ENCODE measurements at regions not wholly inside any gene's neighbourhood (a gene's known extent, or its start where the extent isn't known, plus 50 kb on each side); places are given as distances from the start of the nearest gene placed in this dataset.
"Not testable (repeated sequence)": the region's sequence is repeated elsewhere in the genome, so short reads cannot be mapped to it uniquely, and the experiment has no call there.

- H3K36me3 ChIP-seq; H3K4me1 ChIP-seq; H3K27ac ChIP-seq; H3K27me3 ChIP-seq; DNase-seq (ENCODE audit: low spot score in 2 of 2); H3K9me3 ChIP-seq; H3K4me3 ChIP-seq: not testable (repeated sequence)
- WGBS: 76% methylated on average over 2 of the region's 3 CpGs
Observed at GRCh38 chr1:149378462-149378861, 96.4 kb upstream of the NBPF19 start.

GRCh38 chr1:149390173-149390926 is 84.5 kb upstream of the NBPF19 start:
- H3K4me1 ChIP-seq, H3K36me3 ChIP-seq, H3K9me3 ChIP-seq, H3K27ac ChIP-seq, H3K27me3 ChIP-seq: not testable (repeated sequence)
- H3K4me3 ChIP-seq: peak overlapping the region; percentile 40
- DNase-seq (ENCODE audit: low spot score in 2 of 2): peak; percentile 85 to 87
- TF ChIP-seq POLR2AphosphoS5 (IDR thresholded peaks at IDR 0.05): peak in 1 of 3 donors; percentile 26
- TF ChIP-seq POLR2A (IDR thresholded peaks at IDR 0.05): peak in 1 of 2 donors; percentile 59
- 0% methylated on average over 3 of the region's 69 CpGs for WGBS

GRCh38 chr1:149390931-149391330 is 83.9 kb upstream of the NBPF19 start:
- not testable (repeated sequence) for H3K27ac ChIP-seq; DNase-seq (ENCODE audit: low spot score in 2 of 2); H3K4me1 ChIP-seq; H3K36me3 ChIP-seq; H3K9me3 ChIP-seq; H3K27me3 ChIP-seq
- WGBS: no CpG with 5 or more reads among the region's 43 CpGs
- peak overlapping the region; percentile 40 for H3K4me3 ChIP-seq

- H3K27ac ChIP-seq; DNase-seq (ENCODE audit: low spot score in 2 of 2); H3K9me3 ChIP-seq; H3K4me1 ChIP-seq; H3K27me3 ChIP-seq; H3K36me3 ChIP-seq; H3K4me3 ChIP-seq: not testable (repeated sequence)
- WGBS: 43% methylated on average over 2 of the region's 2 CpGs
Observed at GRCh38 chr1:149395802-149396201, 79.0 kb upstream of the NBPF19 start.

- not testable (repeated sequence) for H3K36me3 ChIP-seq, H3K9me3 ChIP-seq, H3K27ac ChIP-seq, H3K4me1 ChIP-seq, H3K27me3 ChIP-seq, H3K4me3 ChIP-seq
- 43% methylated on average over 6 of the region's 6 CpGs for WGBS
- peak in 1 of 2 donors; percentile 48 for DNase-seq (ENCODE audit: low spot score in 2 of 2)
Observed at GRCh38 chr1:149398527-149398926, 76.3 kb upstream of the NBPF19 start.

- not testable (repeated sequence) for H3K4me3 ChIP-seq; H3K27me3 ChIP-seq; H3K36me3 ChIP-seq; H3K4me1 ChIP-seq; DNase-seq (ENCODE audit: low spot score in 2 of 2); H3K27ac ChIP-seq; H3K9me3 ChIP-seq
Observed at GRCh38 chr1:149408404-149408803, 66.4 kb upstream of the NBPF19 start.

GRCh38 chr1:149415373-149415772 is 59.5 kb upstream of the NBPF19 start:
- not testable (repeated sequence) for DNase-seq (ENCODE audit: low spot score in 2 of 2); H3K27ac ChIP-seq; H3K4me1 ChIP-seq; H3K4me3 ChIP-seq; H3K9me3 ChIP-seq; H3K36me3 ChIP-seq; H3K27me3 ChIP-seq
- WGBS: 40% methylated on average over 1 of the region's 1 CpG

GRCh38 chr1:149418782-149419181 is 56.1 kb upstream of the NBPF19 start:
- H3K4me3 ChIP-seq; H3K4me1 ChIP-seq; H3K27ac ChIP-seq; H3K36me3 ChIP-seq; H3K9me3 ChIP-seq; DNase-seq (ENCODE audit: low spot score in 2 of 2); H3K27me3 ChIP-seq: not testable (repeated sequence)
- 88% methylated on average over 3 of the region's 3 CpGs for WGBS

GRCh38 chr1:149423122-149423521 is 51.7 kb upstream of the NBPF19 start:
- H3K27ac ChIP-seq; H3K27me3 ChIP-seq; H3K4me3 ChIP-seq; H3K4me1 ChIP-seq; H3K9me3 ChIP-seq; DNase-seq (ENCODE audit: low spot score in 2 of 2); H3K36me3 ChIP-seq: not testable (repeated sequence)
- 50% methylated on average over 5 of the region's 5 CpGs for WGBS

Data from suprapubic skin (tissue), 4 donors.